ENCODE measurements at regions not wholly inside any gene's neighbourhood (a gene's known extent, or its start where the extent isn't known, plus 50 kb on each side); places are given as distances from the start of the nearest gene placed in this dataset.

- H3K4me3 ChIP-seq (ENCODE audit: low read depth, low read length), result no peak overlapping the region
- TF ChIP-seq, protein P1, sequence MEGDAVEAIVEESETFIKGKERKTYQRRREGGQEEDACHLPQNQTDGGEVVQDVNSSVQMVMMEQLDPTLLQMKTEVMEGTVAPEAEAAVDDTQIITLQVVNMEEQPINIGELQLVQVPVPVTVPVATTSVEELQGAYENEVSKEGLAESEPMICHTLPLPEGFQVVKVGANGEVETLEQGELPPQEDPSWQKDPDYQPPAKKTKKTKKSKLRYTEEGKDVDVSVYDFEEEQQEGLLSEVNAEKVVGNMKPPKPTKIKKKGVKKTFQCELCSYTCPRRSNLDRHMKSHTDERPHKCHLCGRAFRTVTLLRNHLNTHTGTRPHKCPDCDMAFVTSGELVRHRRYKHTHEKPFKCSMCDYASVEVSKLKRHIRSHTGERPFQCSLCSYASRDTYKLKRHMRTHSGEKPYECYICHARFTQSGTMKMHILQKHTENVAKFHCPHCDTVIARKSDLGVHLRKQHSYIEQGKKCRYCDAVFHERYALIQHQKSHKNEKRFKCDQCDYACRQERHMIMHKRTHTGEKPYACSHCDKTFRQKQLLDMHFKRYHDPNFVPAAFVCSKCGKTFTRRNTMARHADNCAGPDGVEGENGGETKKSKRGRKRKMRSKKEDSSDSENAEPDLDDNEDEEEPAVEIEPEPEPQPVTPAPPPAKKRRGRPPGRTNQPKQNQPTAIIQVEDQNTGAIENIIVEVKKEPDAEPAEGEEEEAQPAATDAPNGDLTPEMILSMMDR (IDR thresholded peaks at IDR 0.05; ENCODE audit: low read depth, low read length), result no peak
These were observed 115.1 kb upstream of the LSM14A start for GRCh38 chr19:34057155-34057554.

DNA sequence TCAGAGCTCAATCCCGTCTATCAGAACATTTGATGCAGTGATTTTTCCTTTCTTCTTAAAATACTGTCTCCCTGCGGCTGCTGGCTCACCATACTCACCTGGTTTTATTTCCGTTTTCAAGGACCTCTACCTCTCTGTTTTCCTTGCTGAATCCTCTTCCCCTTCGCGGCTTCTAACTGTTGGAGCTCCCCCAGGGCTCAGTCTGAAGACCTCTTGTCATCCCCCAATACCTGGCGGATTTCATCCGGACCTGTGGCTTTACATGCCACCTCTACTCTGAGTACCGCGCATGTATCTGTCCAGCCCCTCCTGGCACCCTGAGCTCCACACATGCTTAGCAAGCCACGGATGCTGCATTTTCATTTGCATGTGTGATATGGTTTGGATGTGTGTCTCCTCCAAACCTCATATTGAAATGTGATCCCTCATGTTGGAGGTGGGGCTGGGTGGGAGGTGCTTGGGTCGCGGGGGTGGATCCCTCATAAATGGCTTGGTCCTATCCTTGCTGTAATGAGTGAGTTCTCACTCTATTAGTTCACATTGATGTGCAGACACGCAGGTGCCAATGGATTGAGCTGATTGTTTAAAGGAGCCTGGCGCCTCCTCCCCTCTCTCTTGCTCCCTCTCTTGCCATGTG, 106.2 kb upstream of the LSM14A start:
- H3K4me3 ChIP-seq (ENCODE audit: low read depth, low read length), result no peak overlapping the region
- TF ChIP-seq, protein P1 (IDR thresholded peaks at IDR 0.05; ENCODE audit: low read depth, low read length), result no peak

- no peak overlapping the region for H3K4me3 ChIP-seq (ENCODE audit: low read depth, low read length)
- TF ChIP-seq, protein P1 (IDR thresholded peaks at IDR 0.05; ENCODE audit: low read depth, low read length), result no peak
These were observed 104.4 kb upstream of the LSM14A start for GRCh38 chr19:34067861-34068271.

GRCh38 chr19:34075661-34076091, 96.6 kb upstream of the LSM14A start:
- H3K4me3 ChIP-seq (ENCODE audit: low read depth, low read length), result no peak overlapping the region
- TF ChIP-seq, protein P1 (IDR thresholded peaks at IDR 0.05; ENCODE audit: low read depth, low read length), result no peak

GRCh38 chr19:34082289-34083077, 89.8 kb upstream of the LSM14A start:
- no peak overlapping the region for H3K4me3 ChIP-seq (ENCODE audit: low read depth, low read length)
- TF ChIP-seq, protein P1 (IDR thresholded peaks at IDR 0.05; ENCODE audit: low read depth, low read length), result no peak

GRCh38 chr19:34084396-34085145, 87.7 kb upstream of the LSM14A start:
- TF ChIP-seq, protein P1 (IDR thresholded peaks at IDR 0.05; ENCODE audit: low read depth, low read length), result no peak
- no peak overlapping the region for H3K4me3 ChIP-seq (ENCODE audit: low read depth, low read length)

All from WI38 (cell line).